Subcutaneous abdominal adipose tissue (tissue), 5 donors: ENCODE measurements at regions not wholly inside any gene's neighbourhood (a gene's known extent, or its start where the extent isn't known, plus 50 kb on each side); places are given as distances from the start of the nearest gene placed in this dataset.

Source experiments
- H3K27ac ChIP-seq: one replicate; pipeline ENCODE4 v1.7.0; 2013; ENCODE audit warnings: low read depth, mild to moderate bottlenecking, inconsistent platforms, low read length, moderate library complexity
- H3K27me3 ChIP-seq, 5 donors: one replicate each; pipeline ENCODE4 v1.7.0; 2013; ENCODE audit warnings: low read length in 5 of 5, inconsistent platforms in 1 of 5; ENCODE audit not compliant: control insufficient read depth in 5 of 5, insufficient read depth in 4 of 5
- H3K36me3 ChIP-seq, 5 donors: one replicate each; pipeline ENCODE4 v1.7.0; 2013; ENCODE audit warnings: low read length in 5 of 5; ENCODE audit not compliant: control insufficient read depth in 5 of 5, insufficient read depth in 5 of 5
- H3K4me1 ChIP-seq, 5 donors: one replicate each; pipeline ENCODE4 v1.7.0; 2013; ENCODE audit warnings: low read length in 5 of 5, mild to moderate bottlenecking in 3 of 5, moderate library complexity in 1 of 5; ENCODE audit not compliant: control insufficient read depth in 5 of 5, insufficient read depth in 5 of 5
- H3K4me3 ChIP-seq, 5 donors: one replicate each; pipeline ENCODE4 v1.7.0; 2013; ENCODE audit warnings: low read length in 5 of 5, low read depth in 1 of 5
- H3K9ac ChIP-seq, 5 donors: one replicate each; pipeline ENCODE4 v1.7.0; 2013; ENCODE audit warnings: low read length in 5 of 5, mild to moderate bottlenecking in 4 of 5, moderate library complexity in 3 of 5
- H3K9me3 ChIP-seq, 5 donors: one replicate each; pipeline ENCODE4 v1.7.0; 2013; ENCODE audit warnings: low read length in 5 of 5; ENCODE audit not compliant: control insufficient read depth in 5 of 5
- donor health status: healthy.
- donor health status: healthy.
- donor health status: healthy.
- donor health status: healthy.
- donor health status: healthy.

DNA sequence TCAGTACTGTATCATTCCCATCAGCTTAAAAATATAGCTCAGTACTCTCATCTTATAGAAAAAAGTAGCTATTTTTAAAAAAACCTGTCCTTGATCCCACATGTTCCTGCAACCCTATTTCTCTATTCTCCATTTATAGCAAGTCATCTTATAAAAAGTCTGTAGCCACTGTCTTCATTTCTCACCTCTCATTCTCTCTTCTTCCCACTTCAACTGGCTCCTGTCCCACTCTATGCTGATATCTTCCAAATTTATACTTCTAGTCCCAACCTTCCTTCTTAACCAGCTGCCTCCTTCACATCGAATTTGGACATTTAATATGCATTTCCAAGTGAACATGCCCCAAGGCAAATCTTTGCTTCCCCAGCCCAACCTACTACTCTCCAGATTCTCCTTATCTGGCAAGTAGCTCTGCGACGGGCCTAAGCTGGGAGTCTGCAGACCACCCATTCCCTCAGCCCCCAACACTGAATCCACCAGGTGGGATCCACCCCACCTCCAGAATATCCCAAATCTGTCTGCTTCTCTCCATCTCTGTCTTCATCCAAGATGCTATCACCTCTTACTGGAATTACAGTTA, 52.0 kb upstream of the TANC2 start:
- no peak overlapping the region for H3K27ac ChIP-seq
- peaks cover 3 to 17% (median 6%) of the 10 kb centered on the region in 5 donors for H3K4me1 ChIP-seq
- no peaks in the 10 kb centered on the region for H3K36me3 ChIP-seq
- H3K9me3 ChIP-seq: no peaks in the 10 kb centered on the region
- no peak overlapping the region for H3K9ac ChIP-seq
- no peaks in the 10 kb centered on the region for H3K27me3 ChIP-seq
- no peak overlapping the region for H3K4me3 ChIP-seq

DNA sequence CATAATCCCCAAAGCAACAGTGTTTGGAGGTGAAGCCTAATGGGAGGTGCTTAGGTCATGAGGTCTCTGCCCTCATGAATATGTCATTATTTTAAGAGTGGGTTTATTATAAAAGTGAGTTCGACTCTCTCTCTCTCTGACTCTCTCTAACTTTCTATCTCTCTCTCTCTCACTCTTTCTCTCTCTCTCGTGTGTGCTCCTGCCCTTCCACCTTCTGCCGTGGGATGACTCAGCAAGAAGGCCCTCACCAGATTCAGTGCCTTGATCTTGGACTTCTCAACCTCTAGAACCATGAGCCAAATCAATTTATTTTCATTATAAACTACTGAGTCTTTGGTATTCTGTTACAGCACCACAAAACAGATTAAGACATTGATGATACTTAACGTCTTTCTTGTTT, 53.7 kb upstream of the TANC2 start:
- Histone ChIP-seq H3K36me3 (no peaks in the 10 kb centered on the region), H3K9ac (no peak overlapping the region)

DNA sequence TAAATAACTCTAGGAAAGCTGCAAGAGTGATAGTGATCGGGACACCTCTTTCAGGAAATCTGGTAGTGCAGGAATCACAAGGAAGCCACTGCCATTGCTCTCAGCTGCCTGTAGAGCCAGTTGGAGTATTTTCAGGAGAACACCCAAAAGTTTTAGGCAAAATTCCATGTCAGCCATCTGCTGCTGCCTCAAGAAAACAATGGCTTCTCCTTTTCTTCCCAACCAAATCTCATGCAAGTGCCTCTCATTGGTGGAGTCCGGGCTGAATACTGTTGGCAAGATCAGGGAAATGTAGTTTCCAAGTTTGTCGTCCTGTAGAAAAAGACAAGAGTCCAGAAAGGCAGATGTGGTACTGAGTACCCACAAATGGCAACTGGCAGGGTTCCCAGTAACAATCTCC, 54.9 kb upstream of the TANC2 start:
- Histone ChIP-seq H3K9me3 (no peaks in the 10 kb centered on the region), H3K36me3 (no peaks in the 10 kb centered on the region), H3K27ac (no peak overlapping the region), H3K9ac (no peak overlapping the region), H3K4me3 (no peak overlapping the region), H3K27me3 (no peaks in the 10 kb centered on the region), H3K4me1 (peaks cover 0 to 6% (median 0%) of the 10 kb centered on the region in 5 donors)

More for the DNA sequence above, 53.7 kb upstream of the TANC2 start:
- no peak overlapping the region for H3K27ac ChIP-seq
- H3K4me3 ChIP-seq: no peak overlapping the region
- no peaks in the 10 kb centered on the region for H3K9me3 ChIP-seq
- H3K27me3 ChIP-seq: no peaks in the 10 kb centered on the region
- H3K4me1 ChIP-seq: peaks cover 3 to 17% (median 6%) of the 10 kb centered on the region in 5 donors

DNA sequence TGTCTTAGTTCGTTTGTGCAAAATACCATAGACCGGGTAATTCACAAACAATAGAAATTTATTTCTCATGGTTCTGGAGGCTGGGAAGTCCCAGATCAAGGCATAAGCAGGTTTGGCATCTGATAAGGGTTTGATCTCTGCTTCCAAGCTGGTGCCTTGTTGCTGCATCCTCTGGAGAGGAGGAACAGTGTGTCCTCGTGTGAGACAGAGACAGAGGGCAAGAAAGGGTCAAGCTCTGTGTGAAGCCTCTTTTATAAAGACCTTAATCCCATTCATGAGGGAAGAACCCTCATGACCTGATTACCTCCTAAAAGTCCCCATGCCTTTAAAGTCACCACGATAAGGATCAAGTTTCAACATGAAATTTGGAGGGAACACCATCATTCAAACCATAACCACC, 55.8 kb upstream of the TANC2 start:
- H3K4me1 ChIP-seq: peaks cover 0 to 10% (median 0%) of the 10 kb centered on the region in 5 donors
- H3K9ac ChIP-seq: no peak overlapping the region
- H3K36me3 ChIP-seq: no peaks in the 10 kb centered on the region
- H3K27me3 ChIP-seq: no peaks in the 10 kb centered on the region
- no peak overlapping the region for H3K4me3 ChIP-seq
- no peaks in the 10 kb centered on the region for H3K9me3 ChIP-seq
- no peak overlapping the region for H3K27ac ChIP-seq

DNA sequence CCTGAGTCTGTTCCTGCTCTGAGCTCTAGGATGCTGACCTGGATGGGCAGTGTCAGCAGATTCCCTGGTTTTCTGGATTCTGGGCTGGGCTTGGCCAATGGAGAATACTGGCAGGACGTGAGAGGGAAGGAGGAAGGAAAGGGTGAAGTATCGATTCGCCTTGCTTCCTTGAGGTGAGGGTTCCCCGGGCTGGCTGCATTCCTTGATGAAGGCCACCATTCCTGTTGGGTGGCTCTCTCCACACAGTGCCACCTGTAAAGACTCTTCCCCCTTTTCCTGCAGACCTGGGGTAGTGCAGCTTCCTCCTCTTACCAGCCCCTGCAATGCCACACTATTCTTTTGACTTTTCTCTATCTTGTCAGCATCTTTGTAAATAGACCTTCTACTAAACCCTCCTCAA, 58.1 kb upstream of the TANC2 start:
- Histone ChIP-seq H3K36me3 (no peaks in the 10 kb centered on the region), H3K9me3 (no peaks in the 10 kb centered on the region), H3K4me1 (peaks cover 0 to 10% (median 0%) of the 10 kb centered on the region in 5 donors), H3K4me3 (no peak overlapping the region), H3K27me3 (no peaks in the 10 kb centered on the region), H3K27ac (no peak overlapping the region), H3K9ac (no peak overlapping the region)

DNA sequence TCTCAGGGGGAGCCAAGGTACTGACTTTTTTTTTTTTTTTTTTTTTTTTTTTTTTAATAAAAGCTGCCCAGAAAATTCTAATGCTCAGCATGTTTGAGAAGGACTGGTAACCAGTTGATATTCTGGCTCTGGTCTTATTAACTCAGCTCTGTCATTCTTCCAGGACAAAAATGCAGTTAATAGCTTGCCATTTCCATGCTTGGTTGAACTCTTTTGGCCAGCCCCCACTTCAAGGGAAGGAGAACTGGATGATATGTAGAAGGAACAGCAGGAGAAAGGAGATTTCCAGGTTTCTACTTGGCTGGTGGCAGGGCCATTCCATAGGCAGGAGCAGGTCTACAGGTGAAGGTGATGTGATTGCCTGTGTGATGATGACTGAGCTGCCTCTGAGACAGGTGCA, 59.2 kb upstream of the TANC2 start:
- Histone ChIP-seq H3K4me1 (peaks cover 0 to 10% (median 3%) of the 10 kb centered on the region in 5 donors), H3K9me3 (no peaks in the 10 kb centered on the region), H3K4me3 (no peak overlapping the region), H3K9ac (no peak overlapping the region), H3K36me3 (no peaks in the 10 kb centered on the region), H3K27me3 (no peaks in the 10 kb centered on the region), H3K27ac (no peak overlapping the region)

DNA sequence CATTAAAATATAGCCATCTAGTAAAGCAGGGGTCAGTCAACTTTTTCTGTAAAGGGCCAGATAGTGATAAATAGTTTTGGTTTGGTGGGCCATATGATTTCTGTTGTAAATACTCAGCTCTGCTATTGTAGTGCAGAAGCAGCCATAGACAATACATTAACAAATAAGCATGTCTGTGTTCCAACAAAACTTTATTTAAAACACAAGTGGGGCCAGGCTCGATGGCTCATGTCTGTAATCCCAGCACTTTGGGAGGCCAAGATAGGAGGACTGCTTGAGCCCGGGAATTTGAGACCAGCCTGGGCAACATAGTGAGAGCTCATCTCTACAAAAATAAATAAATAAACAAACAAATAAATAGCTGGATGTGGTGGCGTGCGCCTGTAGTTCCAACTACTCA, 60.8 kb upstream of the TANC2 start:
- H3K27ac ChIP-seq: no peak overlapping the region

DNA sequence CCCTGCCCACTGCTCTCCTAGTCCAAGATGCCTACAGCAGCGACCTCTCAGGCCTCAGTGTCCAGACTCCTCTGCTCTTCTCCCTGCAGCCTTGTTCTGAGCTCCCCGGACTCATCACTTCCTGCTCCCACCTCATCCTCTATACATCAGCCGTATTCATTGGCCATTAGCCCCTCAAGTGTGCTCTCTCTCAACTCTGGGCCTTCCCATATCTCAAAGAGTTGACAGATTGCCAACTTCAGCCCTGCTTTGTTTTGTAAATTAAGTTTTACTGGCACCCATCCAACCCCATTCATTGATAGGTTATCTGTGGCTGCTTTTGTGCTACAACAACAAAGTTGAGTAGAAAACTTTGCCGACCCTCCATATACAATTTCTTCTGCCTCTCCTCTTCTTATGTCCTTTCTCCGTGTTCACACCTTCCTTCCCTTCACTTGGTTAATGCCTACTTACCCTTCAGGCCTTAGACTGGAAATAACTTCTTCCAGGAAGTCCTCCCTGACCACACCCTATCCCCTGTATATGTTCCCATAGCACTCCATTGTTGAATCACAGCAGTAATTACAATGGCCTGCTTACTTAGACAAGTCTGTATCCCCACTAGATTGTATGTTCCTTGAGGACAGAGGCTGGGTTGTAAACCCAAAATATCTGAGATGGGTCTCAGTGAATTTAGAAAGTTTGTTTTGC, 63.4 kb upstream of the TANC2 start:
- H3K27ac ChIP-seq: no peak overlapping the region
- no peaks in the 10 kb centered on the region for H3K9me3 ChIP-seq
- no peak overlapping the region for H3K9ac ChIP-seq
- no peak overlapping the region for H3K4me3 ChIP-seq
- peaks cover 0 to 15% (median 14%) of the 10 kb centered on the region in 5 donors for H3K4me1 ChIP-seq
- H3K36me3 ChIP-seq: no peaks in the 10 kb centered on the region
- H3K27me3 ChIP-seq: no peaks in the 10 kb centered on the region

More for the DNA sequence above, 60.8 kb upstream of the TANC2 start:
- Histone ChIP-seq H3K4me3 (no peak overlapping the region), H3K36me3 (no peaks in the 10 kb centered on the region), H3K4me1 (peaks cover 0 to 6% (median 3%) of the 10 kb centered on the region in 5 donors), H3K27me3 (no peaks in the 10 kb centered on the region), H3K9ac (no peak overlapping the region), H3K9me3 (no peaks in the 10 kb centered on the region)

DNA sequence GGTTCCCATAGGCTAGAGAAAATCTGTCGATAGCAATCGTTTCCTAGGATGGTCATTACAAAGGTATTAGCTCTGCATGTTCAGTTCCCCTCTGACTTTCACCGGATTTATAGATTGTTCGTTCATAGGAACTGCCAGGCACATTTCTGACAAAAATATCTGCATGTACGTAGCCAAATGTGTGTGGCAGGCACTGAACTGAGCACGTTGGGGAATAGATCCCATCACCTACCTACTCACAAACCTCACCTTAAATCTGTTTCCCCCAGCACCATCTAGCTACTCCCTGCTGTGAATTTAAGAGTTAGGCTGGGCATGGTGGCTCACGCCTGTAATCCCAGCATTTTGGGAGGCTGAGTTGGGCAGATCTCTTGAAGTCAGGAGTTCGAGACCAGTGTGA, 64.5 kb upstream of the TANC2 start:
- H3K4me3 ChIP-seq: no peak overlapping the region
- no peak overlapping the region for H3K27ac ChIP-seq
- peaks cover 0 to 20% (median 14%) of the 10 kb centered on the region in 5 donors for H3K4me1 ChIP-seq
- no peaks in the 10 kb centered on the region for H3K9me3 ChIP-seq
- no peak overlapping the region for H3K9ac ChIP-seq
- H3K27me3 ChIP-seq: no peaks in the 10 kb centered on the region
- no peaks in the 10 kb centered on the region for H3K36me3 ChIP-seq

DNA sequence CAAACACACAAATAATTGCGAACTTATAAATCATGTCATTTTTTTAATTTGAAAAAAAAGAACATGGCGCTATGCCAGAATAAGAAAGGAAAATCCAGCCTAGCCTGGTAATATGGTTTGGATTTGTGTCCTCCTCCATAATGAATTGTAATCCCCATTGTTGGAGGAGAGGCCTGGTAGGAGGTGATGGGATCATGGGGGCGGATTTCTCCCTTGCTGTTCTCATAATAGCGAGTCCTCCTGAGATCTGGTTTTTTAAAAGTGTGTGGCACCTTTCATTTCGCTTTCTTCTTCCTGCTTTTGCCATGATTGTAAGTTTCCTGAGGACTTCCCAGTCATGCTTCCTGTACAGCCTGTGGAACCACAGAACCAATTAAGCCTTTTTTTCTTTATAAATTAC, 65.9 kb upstream of the TANC2 start:
- no peaks in the 10 kb centered on the region for H3K27me3 ChIP-seq
- H3K36me3 ChIP-seq: no peaks in the 10 kb centered on the region
- H3K9me3 ChIP-seq: no peaks in the 10 kb centered on the region
- H3K27ac ChIP-seq: no peak overlapping the region
- no peak overlapping the region for H3K4me3 ChIP-seq
- peaks cover 0 to 23% (median 16%) of the 10 kb centered on the region in 5 donors for H3K4me1 ChIP-seq
- H3K9ac ChIP-seq: no peak overlapping the region
